OCI-LY3 (cell line): ENCODE measurements at regions not wholly inside any gene's neighbourhood (a gene's known extent, or its start where the extent isn't known, plus 50 kb on each side); places are given as distances from the start of the nearest gene placed in this dataset.

Experiments used
- H2AFZ ChIP-seq: fragments of 200-600, 300-600 bp; shearing (Covaris generic); 2 replicates; pipeline ENCODE4 v1.6.0; 2014; ENCODE audit warnings: antibody characterized with exemption, low read depth, low read length
- H3K27ac ChIP-seq: fragments of 200-600, 300-600 bp; sonication (generic); 2 replicates; pipeline ENCODE4 v1.5.1; 2014; ENCODE audit warnings: mild to moderate bottlenecking, low read length, moderate library complexity, mixed read lengths
- H3K27me3 ChIP-seq: fragments of 200-600, 300-600 bp; sonication (generic); 2 replicates; pipeline ENCODE4 v1.6.1; 2014; ENCODE audit warnings: low read depth, low read length, mixed read lengths
- H3K36me3 ChIP-seq: fragments of 200-600, 300-600 bp; sonication (generic); replicated peaks from 2 replicates; pipeline ENCODE3; 2014; ENCODE audit warnings: low read depth, low read length, mixed read lengths
- H3K4me1 ChIP-seq: fragments of 300-600, 200-600 bp; sonication (generic); 2 replicates; pipeline ENCODE4 v1.6.1; 2014; ENCODE audit warnings: low read length, mixed read lengths
- H3K4me2 ChIP-seq: fragments of 200-600, 300-600 bp; sonication (generic); 2 replicates; pipeline ENCODE4 v1.6.1; 2014; ENCODE audit warnings: low read length, mixed read lengths
- H3K4me3 ChIP-seq: fragments of 300-600, 200-600 bp; sonication (generic); 2 replicates; pipeline ENCODE4 v1.5.1; 2014; ENCODE audit warnings: antibody characterized with exemption, mild to moderate bottlenecking, low read length, moderate library complexity
- H3K79me2 ChIP-seq: fragments of 300-600, 200-600 bp; shearing (Covaris generic); 2 replicates; pipeline ENCODE4 v1.6.1; 2014; ENCODE audit warnings: mild to moderate bottlenecking, low read length, mixed read lengths
- H3K9ac ChIP-seq: fragments of 300-600, 200-600 bp; shearing (Covaris generic); 2 replicates; pipeline ENCODE4 v1.6.0; 2014; ENCODE audit warnings: mild to moderate bottlenecking, low read length, moderate library complexity
- H3K9me3 ChIP-seq: fragments of 200-600, 300-600 bp; shearing (Covaris generic); 2 replicates; pipeline ENCODE4 v1.6.1; 2014; ENCODE audit warnings: low read length, mixed read lengths; ENCODE audit not compliant: insufficient read depth
- H4K20me1 ChIP-seq: fragments of 200-600, 300-600 bp; sonication (generic); 2 replicates; pipeline ENCODE4 v1.6.1; 2016; ENCODE audit warnings: low read length, mixed read lengths; ENCODE audit not compliant: insufficient read depth
- EZH2phosphoT487 ChIP-seq: fragments of 200-600 bp; shearing (Covaris generic); IDR thresholded peaks from 2 replicates; pipeline ENCODE4 v1.6.1; 2018; ENCODE audit warnings: antibody characterized with exemption, mixed run types, low read depth
- TF ChIP-seq, protein P1 (sequence below): fragments of 200-600, 300-600 bp; sonication (generic); IDR thresholded peaks from 2 replicates; pipeline ENCODE4 v1.5.1; 2014; ENCODE audit warnings: antibody characterized with exemption, low read length, low read depth

DNA sequence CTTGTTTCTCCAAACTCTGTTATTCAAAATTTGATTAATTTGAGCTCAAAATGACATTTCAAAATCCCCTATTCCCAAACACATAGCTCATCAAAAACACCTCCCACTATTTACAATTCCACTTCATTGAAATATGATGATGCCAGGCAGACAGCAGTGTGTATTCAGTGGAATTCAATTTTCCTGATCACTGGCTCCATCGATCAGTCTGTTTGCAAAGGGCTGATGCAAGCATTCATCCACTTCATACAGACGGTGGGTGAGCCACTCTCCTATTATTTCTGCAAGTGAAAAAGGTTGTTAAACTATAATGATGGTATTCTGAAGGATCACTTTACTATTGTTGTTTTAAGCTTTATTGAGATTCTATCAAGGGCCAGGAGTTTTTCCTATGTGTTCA is 90.7 kb downstream of the RTP4 start:
- H4K20me1 ChIP-seq, result no peaks in the 10 kb centered on the region
- no peaks in the 10 kb centered on the region for H3K79me2 ChIP-seq
- no peak overlapping the region for H2AFZ ChIP-seq
- H3K9me3 ChIP-seq, result no peaks in the 10 kb centered on the region
- H3K4me3 ChIP-seq, result no peak overlapping the region
- H3K27me3 ChIP-seq, result peaks cover 13% of the 10 kb centered on the region
- H3K27ac ChIP-seq, result no peak overlapping the region
- no peak overlapping the region for H3K9ac ChIP-seq
- TF ChIP-seq EZH2phosphoT487, result no peak
- H3K36me3 ChIP-seq, result no peaks in the 10 kb centered on the region
- H3K4me1 ChIP-seq, result no peaks in the 10 kb centered on the region
- no peak overlapping the region for H3K4me2 ChIP-seq

DNA sequence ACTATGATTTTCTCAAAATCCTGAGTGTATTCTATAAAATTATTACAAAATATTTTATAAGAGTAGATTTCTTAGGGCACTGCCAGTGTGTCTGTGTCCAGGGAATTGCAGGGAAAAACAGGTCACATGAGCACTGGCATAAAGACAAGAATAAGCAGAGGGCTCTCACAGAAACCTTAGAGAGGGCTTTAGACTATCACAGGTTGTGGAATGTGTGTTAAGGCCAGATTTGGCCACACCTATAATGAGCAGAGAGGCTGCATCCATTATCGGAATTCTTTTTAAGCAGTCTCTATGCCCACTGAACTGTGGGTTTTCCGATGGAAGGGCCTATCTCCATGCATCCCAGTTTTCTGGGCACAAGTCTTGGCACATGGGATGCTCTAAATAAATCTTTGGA is 90.2 kb downstream of the RTP4 start:
- H3K9ac ChIP-seq, result no peak overlapping the region
- no peaks in the 10 kb centered on the region for H3K4me1 ChIP-seq
- no peaks in the 10 kb centered on the region for H4K20me1 ChIP-seq
- peaks cover 12% of the 10 kb centered on the region for H3K27me3 ChIP-seq
- TF ChIP-seq, protein P1, sequence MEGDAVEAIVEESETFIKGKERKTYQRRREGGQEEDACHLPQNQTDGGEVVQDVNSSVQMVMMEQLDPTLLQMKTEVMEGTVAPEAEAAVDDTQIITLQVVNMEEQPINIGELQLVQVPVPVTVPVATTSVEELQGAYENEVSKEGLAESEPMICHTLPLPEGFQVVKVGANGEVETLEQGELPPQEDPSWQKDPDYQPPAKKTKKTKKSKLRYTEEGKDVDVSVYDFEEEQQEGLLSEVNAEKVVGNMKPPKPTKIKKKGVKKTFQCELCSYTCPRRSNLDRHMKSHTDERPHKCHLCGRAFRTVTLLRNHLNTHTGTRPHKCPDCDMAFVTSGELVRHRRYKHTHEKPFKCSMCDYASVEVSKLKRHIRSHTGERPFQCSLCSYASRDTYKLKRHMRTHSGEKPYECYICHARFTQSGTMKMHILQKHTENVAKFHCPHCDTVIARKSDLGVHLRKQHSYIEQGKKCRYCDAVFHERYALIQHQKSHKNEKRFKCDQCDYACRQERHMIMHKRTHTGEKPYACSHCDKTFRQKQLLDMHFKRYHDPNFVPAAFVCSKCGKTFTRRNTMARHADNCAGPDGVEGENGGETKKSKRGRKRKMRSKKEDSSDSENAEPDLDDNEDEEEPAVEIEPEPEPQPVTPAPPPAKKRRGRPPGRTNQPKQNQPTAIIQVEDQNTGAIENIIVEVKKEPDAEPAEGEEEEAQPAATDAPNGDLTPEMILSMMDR, result no peak
- TF ChIP-seq EZH2phosphoT487, result no peak
- H3K4me3 ChIP-seq, result no peak overlapping the region
- no peak overlapping the region for H2AFZ ChIP-seq
- no peaks in the 10 kb centered on the region for H3K9me3 ChIP-seq
- no peak overlapping the region for H3K4me2 ChIP-seq
- no peaks in the 10 kb centered on the region for H3K36me3 ChIP-seq
- no peak overlapping the region for H3K27ac ChIP-seq
- H3K79me2 ChIP-seq, result no peaks in the 10 kb centered on the region

DNA sequence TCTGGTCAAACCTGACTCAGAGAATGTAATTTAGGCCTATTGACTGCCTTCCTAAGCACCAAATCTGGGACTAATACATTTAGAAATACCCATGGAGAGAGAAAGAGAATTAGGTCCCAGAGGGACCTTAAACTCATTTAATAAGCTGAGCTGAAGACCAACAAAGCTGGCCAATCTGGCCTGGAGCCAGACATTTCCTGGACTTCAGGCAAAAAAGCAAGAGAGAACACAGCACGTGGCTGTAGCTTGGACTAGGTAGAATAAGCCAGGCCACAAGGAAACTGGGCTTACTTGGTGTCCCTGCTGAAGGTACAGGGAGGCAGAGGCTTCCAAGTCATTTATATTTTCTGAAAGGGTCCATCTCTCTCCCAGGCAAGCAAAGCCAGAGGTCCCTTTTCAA is 88.1 kb downstream of the RTP4 start:
- no peak for TF ChIP-seq EZH2phosphoT487
- TF ChIP-seq, protein P1, result no peak
- no peak overlapping the region for H2AFZ ChIP-seq
- H3K36me3 ChIP-seq, result no peaks in the 10 kb centered on the region

DNA sequence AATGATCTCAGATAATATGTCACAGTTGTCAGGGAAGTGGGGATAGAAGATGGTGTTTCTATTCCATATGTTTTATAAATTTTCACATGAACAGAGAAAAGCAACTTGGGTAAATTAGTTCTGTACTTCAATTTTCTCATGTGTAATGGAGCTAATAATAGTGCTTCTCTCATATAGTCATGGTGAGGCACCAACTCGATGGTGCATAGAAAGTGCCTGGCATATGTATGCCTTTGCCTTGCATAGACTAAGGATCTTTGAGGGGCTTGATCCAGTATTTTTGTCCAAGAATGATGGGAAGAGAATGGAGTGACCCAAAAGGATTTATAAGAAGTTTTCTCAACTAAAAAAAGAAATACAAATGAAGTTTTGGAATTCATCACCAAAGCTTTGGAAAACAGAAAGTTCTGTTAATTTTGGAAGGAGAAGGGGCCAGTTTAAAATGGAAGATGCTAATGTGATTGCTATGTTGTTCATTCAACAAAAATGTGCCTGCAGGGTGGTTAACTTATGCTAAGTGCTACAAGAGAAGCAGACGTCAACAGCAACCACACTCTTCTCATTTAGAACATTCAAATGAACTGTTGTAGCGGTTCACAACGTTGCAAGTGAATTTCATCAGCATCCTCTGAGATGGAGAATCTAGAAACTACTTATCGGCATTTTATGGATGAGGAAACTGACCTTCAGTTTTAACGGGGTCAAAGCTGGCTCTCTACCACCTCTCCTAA is 86.1 kb downstream of the RTP4 start:
- TF ChIP-seq EZH2phosphoT487, result no peak
- TF ChIP-seq, protein P1, result no peak
- Histone ChIP-seq H3K9me3 (no peaks in the 10 kb centered on the region), H3K36me3 (no peaks in the 10 kb centered on the region), H3K4me3 (no peak overlapping the region), H3K27me3 (no peaks in the 10 kb centered on the region), H2AFZ (no peak overlapping the region), H3K27ac (no peak overlapping the region), H3K9ac (no peak overlapping the region), H3K79me2 (no peaks in the 10 kb centered on the region), H4K20me1 (no peaks in the 10 kb centered on the region), H3K4me1 (no peaks in the 10 kb centered on the region), H3K4me2 (no peak overlapping the region)

More for the DNA sequence above, 88.1 kb downstream of the RTP4 start:
- Histone ChIP-seq H3K79me2 (no peaks in the 10 kb centered on the region), H3K4me1 (no peaks in the 10 kb centered on the region), H4K20me1 (no peaks in the 10 kb centered on the region), H3K4me2 (no peak overlapping the region), H3K27me3 (no peaks in the 10 kb centered on the region), H3K9me3 (no peaks in the 10 kb centered on the region), H3K27ac (no peak overlapping the region), H3K9ac (no peak overlapping the region), H3K4me3 (no peak overlapping the region)
